H4 (cell line): ENCODE measurements at regions not wholly inside any gene's neighbourhood (a gene's known extent, or its start where the extent isn't known, plus 50 kb on each side); places are given as distances from the start of the nearest gene placed in this dataset.

Experiments
- DNase-seq: peaks from one replicate; pipeline ENCODE4 v3.0.0-alpha.2; 2015; ENCODE audit warnings: low spot score

DNA sequence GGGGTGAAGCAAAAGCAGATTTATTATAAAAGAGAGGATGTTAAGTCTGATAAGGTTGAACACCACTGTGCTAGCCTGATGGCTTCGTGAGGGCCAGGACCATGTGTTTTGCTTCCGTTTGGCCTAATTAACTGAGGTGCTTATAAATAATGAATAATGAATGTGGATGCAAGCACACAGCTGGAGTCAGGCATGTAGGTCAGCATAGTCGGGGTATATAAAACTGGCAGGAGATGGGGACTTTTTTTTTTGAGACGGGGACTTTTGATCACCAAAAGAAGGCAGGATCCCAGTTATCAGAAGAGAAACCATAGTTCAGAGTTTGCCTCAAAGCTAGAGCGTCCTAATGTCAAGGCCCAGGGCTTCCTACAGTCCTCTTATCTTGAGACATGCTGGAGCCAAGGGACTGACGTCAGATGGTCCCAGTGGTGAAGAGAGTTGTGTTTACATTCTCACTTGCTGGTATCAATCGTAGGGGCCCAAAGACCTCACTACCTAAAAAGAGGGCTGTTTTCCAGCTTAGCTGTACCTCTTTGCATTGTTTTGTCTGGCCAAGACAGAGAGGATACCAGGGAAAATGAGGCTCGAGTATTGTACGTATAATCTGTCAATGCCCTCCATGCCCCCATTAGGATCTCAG, 50.4 kb downstream of the RTL9 start:
- DNase-seq: no peak

DNA sequence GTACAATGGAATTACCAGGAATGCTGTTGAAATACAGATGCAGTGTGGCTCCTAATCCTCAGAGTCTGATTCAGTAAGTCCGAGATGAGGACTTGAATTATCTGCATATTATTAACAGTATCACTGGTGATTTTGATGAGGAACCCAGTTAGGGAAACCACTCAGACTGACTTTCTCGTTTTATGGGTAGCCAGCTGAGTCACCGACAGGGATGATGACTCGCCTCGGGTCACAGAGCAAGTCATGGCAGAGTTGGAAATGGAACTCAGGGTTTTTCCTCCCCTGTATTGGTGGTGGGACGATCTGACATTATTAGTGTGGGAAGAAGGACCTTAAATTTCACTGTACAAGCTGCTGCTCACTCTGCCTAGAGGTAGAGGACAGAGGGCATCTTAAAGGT, 51.3 kb downstream of the RTL9 start:
- no peak for DNase-seq

DNA sequence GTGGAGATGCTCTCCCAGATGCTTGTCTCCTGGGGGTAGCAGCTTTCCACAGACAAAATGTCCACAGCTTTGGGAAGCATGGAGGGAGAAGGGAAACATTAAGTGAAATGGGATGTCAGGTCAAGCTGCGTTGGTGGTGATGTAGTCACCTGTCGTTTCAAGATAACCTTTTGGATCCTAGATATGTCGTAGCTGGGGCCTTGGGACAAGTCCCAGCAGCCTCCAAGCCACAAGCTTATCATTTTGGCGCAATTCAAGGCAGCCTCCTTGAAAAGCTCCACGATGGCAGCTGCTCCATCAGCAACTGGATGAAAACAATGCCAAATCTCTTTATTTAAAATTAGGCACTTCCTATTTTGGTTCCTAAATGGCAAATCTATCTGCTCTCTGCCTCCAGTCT, 52.0 kb downstream of the RTL9 start:
- no peak for DNase-seq

- DNase-seq: peak; percentile 54
Observed at GRCh38 chrX:110412971-110413726, 54.5 kb downstream of the RTL9 start.

DNA sequence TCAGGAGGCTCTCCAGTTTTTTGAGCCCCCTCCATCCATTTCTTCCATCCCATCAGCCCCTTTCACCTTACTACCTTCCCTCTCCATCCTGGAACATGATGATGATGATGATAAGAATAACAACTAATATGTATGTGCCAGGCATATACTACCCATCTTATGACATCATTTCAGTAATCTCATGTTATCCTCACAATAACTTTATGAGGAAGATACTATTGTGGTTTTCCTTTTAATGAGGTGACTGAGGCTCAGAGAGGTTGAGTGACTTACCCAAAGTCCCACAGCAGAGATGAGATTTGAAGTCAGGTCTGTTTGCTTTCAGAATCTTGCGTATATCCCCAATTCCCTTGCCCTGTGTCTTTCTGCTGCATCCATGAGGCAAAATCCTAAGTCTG, 55.1 kb downstream of the RTL9 start:
- DNase-seq: no peak

- no peak for DNase-seq
Observed at GRCh38 chrX:110414273-110414672, 55.6 kb downstream of the RTL9 start.

- DNase-seq: no peak
Observed at GRCh38 chrX:110414679-110415439, 56.2 kb downstream of the RTL9 start.

GRCh38 chrX:110415440-110416170, 57.0 kb downstream of the RTL9 start:
- DNase-seq: no peak

GRCh38 chrX:110417128-110417527, 58.5 kb downstream of the RTL9 start:
- no peak for DNase-seq

DNA sequence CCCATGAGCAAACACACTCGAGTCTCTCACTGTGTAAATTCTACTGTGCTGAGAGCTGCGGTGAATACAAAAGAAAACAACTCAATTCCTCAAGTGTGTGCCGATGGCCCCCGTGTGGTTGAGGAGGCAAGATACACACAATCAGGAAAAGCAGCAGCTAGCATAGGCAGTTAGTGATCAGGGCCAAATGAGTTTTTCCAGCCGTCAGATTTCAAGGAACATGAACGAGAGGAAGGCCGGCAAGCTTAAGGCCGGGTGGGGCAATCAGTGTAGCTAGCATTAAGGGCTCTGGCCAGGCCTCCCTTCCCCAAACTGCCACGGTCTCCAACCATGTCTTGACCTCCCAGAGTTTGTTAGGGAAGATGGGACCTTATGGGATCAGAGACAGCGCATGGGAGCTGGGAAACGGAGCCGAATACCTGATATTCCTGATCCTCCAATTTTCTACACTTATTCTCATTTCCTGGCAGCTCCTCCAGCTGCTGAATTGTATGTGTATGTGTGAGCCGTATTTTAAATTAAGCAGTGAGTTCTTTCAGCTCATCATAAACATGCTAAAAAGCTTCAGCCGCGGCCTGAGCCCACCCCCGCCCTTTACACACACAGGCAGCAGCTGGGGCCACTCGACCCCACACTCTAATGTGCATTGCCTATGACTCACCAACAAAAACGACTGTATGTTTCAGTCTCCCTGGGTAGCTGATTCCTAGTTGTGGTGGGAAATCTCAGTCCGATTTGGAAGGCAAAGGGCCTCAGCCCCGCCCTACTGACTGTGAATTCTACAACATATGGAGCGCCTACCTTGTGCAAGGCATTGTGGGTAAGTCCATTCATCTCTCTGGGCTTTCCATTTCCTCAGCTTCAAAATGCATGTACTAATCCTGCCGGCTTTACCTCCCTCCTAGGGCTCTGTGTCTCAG, 59.9 kb downstream of the RTL9 start:
- peak; percentile 68 for DNase-seq

DNA sequence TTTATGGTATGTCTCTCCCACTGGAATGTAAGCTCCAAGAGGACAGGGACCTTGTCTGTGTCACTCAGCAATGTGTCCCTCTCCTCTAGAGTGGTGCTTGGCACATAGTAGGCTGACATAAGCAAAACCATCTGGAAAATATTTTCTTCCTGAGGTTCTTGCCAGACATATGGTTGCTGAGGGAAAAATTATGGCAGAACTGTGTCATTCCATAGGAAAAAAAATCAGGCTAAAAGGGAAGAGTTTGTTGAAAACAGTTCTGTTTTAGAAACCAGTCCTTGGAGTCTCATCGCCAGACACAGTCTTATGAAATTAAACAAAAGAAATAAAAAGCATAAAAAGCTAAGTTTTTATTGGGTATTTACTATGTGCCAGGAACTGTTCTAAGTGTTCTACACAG, 60.9 kb downstream of the RTL9 start:
- no peak for DNase-seq

DNA sequence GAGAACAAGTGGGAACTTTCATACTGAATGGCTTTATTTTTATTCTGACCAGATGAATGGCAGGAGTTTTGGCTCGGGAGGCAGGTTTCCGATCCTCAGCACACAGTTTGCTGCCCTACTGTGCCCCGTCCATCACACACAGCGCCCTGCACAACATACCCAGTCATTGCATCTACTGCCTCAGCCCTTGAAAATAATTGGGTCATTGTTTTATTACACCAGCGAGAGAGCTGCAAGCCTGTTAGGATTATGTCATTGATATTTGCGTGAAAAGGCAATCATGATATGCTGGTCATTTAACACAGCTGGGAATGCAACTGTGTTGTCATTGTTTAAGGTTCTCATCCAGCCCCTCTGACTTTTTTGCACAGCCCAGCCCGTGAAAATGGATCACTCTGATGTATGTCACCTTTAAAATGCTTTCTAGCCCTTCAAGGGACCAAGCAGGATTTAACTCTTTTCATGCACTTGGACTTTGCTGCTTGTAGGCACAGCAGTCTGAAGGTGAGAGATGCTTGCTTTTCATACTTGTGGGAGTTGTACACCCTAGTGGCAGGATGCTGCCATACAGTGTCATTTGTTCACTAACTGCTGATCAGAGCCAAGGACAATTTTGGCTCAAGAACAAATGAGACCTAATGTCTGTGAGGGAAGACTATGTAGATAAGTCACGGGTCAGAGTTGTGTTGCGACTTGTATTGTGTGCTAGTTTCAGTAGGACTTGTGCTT, 62.3 kb downstream of the RTL9 start:
- DNase-seq: peak; percentile 45

DNA sequence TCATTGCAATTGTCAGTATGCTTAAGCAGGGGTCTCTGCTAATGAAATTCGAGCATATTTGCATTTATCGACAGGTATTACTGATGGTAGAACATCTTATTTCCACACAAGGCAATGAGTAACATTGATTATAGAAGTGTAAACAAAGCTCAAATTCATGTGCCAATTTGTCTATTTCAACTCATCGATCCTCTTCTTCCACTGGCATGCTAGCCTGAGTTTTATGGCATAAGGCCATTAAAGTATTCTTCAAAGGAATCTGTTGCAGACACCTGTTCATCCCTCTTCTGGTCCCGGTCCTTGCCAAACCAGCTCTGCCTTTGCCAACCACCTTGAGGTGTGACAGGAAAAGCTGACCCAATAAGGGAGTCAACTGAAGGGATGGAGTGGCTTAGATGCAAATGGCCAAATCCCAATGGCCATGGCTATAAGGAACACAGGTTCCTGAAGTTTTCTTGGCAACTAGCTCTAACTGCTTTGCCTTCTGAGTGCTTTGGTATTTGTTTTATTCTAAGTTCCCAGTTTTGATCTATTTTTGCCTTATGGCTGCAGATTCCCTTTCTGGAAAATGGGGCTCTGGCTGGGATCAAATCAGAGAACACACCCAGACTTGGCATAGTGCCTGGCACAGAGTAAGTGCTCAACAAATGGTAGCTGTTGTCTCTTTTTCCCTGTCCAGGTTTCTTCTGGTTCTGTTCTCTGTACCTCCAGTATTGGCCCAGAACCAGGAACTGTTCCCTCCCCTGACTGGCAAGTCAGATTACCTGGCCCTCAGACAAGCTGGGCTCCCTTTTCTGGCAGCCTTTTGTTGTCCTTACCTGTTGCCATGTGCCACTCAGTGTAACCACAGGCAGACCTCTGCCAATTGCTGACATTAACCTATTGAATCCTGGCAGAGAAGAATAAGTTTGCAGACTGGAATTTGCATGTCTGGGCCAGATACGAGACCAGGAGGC, 63.1 kb downstream of the RTL9 start:
- DNase-seq: no peak

GRCh38 chrX:110425222-110426154, 66.8 kb downstream of the RTL9 start:
- DNase-seq: no peak

DNA sequence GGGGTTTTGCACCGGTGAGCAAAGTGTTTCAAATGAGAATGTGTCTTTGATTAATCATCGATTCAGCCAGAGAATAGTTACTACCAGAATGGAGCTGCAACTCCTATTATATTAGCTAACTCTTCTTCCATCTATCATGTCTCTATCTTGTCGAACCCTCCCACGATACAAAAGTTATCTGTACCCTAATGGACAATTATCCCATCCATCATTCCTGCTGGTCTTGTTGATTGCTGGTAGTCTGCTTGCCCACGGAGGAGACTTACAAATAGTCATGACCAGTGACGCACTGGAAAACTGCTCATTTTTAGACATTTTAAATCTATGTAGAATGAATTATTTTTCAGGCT, 67.5 kb downstream of the RTL9 start:
- no peak for DNase-seq

GRCh38 chrX:110427076-110427475, 68.4 kb downstream of the RTL9 start:
- DNase-seq: no peak

GRCh38 chrX:110428144-110428543, 69.5 kb downstream of the RTL9 start:
- DNase-seq: no peak
